B cell (primary cell): ENCODE measurements at regions not wholly inside any gene's neighbourhood (a gene's known extent, or its start where the extent isn't known, plus 50 kb on each side); places are given as distances from the start of the nearest gene placed in this dataset.

Source experiments
- ATAC-seq: fragments of 200-7000 bp; cut with Tn5 transposase; one replicate; pipeline ENCODE4 v1.10.0; 2021; ENCODE audit warnings: low read depth, mild to moderate bottlenecking, moderate number of reproducible peaks, moderate library complexity
- CTCF ChIA-PET: fragments of 350-600 bp; sonication (Branson Sonifier 250); formaldehyde crosslinking; loops from one replicate; lab custom pipeline; 2021; ENCODE audit warnings: antibody characterized with exemption, inconsistent platforms; lab: Charles Lee
- POLR2A ChIA-PET: fragments of 350-600 bp; sonication (Branson Sonifier 250); formaldehyde crosslinking; loops from one replicate; lab custom pipeline; 2021; ENCODE audit warnings: antibody characterized with exemption; lab: Charles Lee
- DNase-seq: peaks from one replicate; pipeline ENCODE4 v3.0.0; 2013
- H2AFZ ChIP-seq: 2 replicates; pipeline ENCODE4 v1.6.1; 2012; ENCODE audit warnings: mild to moderate bottlenecking, low read depth, low read length; ENCODE audit not compliant: insufficient read depth, poor library complexity, severe bottlenecking
- H3K27ac ChIP-seq, 2 donors: 1 replicate in 1 of 2; 2 replicates in 1 of 2; pipeline ENCODE4 v1.5.1; 2012 to 2013; ENCODE audit warnings: low read length in 2 of 2, mild to moderate bottlenecking in 2 of 2, moderate library complexity in 1 of 2
- H3K27me3 ChIP-seq, 4 experiments: fragments of 200-600 bp in 1 of 4; sonication (generic) in 1 of 4; replicated peaks in 1 of 4; 1 replicate in 2 of 4; 2 replicates in 2 of 4; pipeline versions ENCODE4 v1.6.1 to v1.7.0; 2013 to 2016; ENCODE audit warnings: low read length in 3 of 4, mild to moderate bottlenecking in 2 of 4, mixed read lengths in 1 of 4, moderate library complexity in 1 of 4; ENCODE audit not compliant: insufficient read depth in 4 of 4, control insufficient read depth in 3 of 4; ENCODE audit errors: control extremely low read depth in 1 of 4
- H3K36me3 ChIP-seq, 2 experiments: replicated peaks in 1 of 2; 1 replicate in 1 of 2; 2 replicates in 1 of 2; pipeline versions ENCODE4 v1.6.1 to v1.7.1; 2013; ENCODE audit warnings: low read length in 1 of 2; ENCODE audit not compliant: insufficient read depth in 2 of 2, control insufficient read depth in 1 of 2; ENCODE audit errors: control extremely low read depth in 1 of 2, extremely low read depth in 1 of 2
- H3K4me1 ChIP-seq, 2 donors: fragments of 200-600 bp in 1 of 2; sonication (generic) in 1 of 2; 1 replicate in 1 of 2; 2 replicates in 1 of 2; pipeline versions ENCODE4 v1.5.1 to v1.6.1; 2013 to 2017; ENCODE audit warnings: low read length in 2 of 2; ENCODE audit not compliant: control insufficient read depth in 2 of 2, insufficient read depth in 2 of 2
- H3K4me2 ChIP-seq: replicated peaks from 2 replicates; pipeline ENCODE3; 2012; ENCODE audit warnings: mild to moderate bottlenecking, low read depth, low read length; ENCODE audit not compliant: poor library complexity, severe bottlenecking
- H3K4me3 ChIP-seq, 5 experiments: fragments of 200-600 bp in 1 of 5; sonication (generic) in 1 of 5; 1 replicate in 3 of 5; 2 replicates in 2 of 5; pipeline versions ENCODE4 v1.5.1 to v1.7.0; 2011 to 2016; ENCODE audit warnings: low read length in 4 of 5, mild to moderate bottlenecking in 4 of 5, low read depth in 2 of 5, control low read depth in 1 of 5, moderate library complexity in 1 of 5; ENCODE audit not compliant: insufficient read depth in 1 of 5; ENCODE audit errors: control extremely low read depth in 1 of 5, extremely low read depth in 1 of 5
- H3K79me2 ChIP-seq: fragments of 200-600 bp; sonication (generic); one replicate; pipeline ENCODE4 v1.6.0; 2016; ENCODE audit warnings: low read length; ENCODE audit not compliant: control insufficient read depth, insufficient read depth
- H3K9ac ChIP-seq: fragments of 200-600 bp; sonication (generic); 2 replicates; pipeline ENCODE4 v1.6.1; 2017; ENCODE audit warnings: mild to moderate bottlenecking, low read length, moderate library complexity
- H3K9me3 ChIP-seq, 3 donors: one replicate each; pipeline versions ENCODE4 v1.6.1 to v1.7.1; 2013; ENCODE audit warnings: low read length in 2 of 3; ENCODE audit not compliant: control insufficient read depth in 2 of 3, insufficient read depth in 1 of 3; ENCODE audit errors: control extremely low read depth in 1 of 3
- H4K20me1 ChIP-seq: 2 replicates; pipeline ENCODE4 v1.6.0; 2012; ENCODE audit warnings: mild to moderate bottlenecking, low read length; ENCODE audit not compliant: insufficient read depth, control insufficient read depth, poor library complexity, severe bottlenecking
- H3K27ac Mint-ChIP-seq: one replicate; pipeline ENCODE4 v1.8.0; 2021; ENCODE audit warnings: mixed read lengths
- H3K27me3 Mint-ChIP-seq: one replicate; pipeline ENCODE4 v1.8.0; 2021; ENCODE audit warnings: mixed read lengths
- H3K4me1 Mint-ChIP-seq: one replicate; pipeline ENCODE4 v1.8.0; 2021; ENCODE audit warnings: mixed read lengths
- H3K4me3 Mint-ChIP-seq: one replicate; pipeline ENCODE4 v1.8.0; 2021; ENCODE audit warnings: mixed read lengths
- H3K9me3 Mint-ChIP-seq: one replicate; pipeline ENCODE4 v1.8.0; 2022; ENCODE audit warnings: mixed read lengths; ENCODE audit not compliant: insufficient read depth
- CTCF ChIP-seq: fragments of 200-600 bp; IDR thresholded peaks from one replicate; pipeline ENCODE4 v1.8.0; 2022; ENCODE audit warnings: antibody characterized with exemption, mild to moderate bottlenecking
- EZH2 ChIP-seq: IDR thresholded peaks from 2 replicates; pipeline ENCODE4 v1.6.1; 2012; ENCODE audit warnings: borderline replicate concordance, low read depth, mild to moderate bottlenecking, moderate library complexity, low read length; ENCODE audit not compliant: insufficient read depth, poor library complexity, severe bottlenecking
- WGBS: methylation state at CpG from one replicate; pipeline ENCODE4 v1.1.5; 2013; ENCODE audit warnings: missing lambda C conversion rate; ENCODE audit not compliant: insufficient coverage; 5-methylcytosine and 5-hydroxymethylcytosine counted together
- intact Hi-C: fragments of 100-400 bp; cut with micrococcal nuclease; formaldehyde crosslinking; loops from one replicate; pipeline ENCODE4 v1.10.0; 2022

- H3K4me3 Mint-ChIP-seq, result no peak overlapping the region
- no peak overlapping the region for H2AFZ ChIP-seq
- ATAC-seq (no peak), DNase-seq (no peak)
- intact Hi-C loops, result no loop called here
- no peaks in the 10 kb centered on the region for H3K4me1 Mint-ChIP-seq
- no peak overlapping the region for H3K4me3 ChIP-seq
- no peaks in the 10 kb centered on the region for H3K36me3 ChIP-seq
- no peak overlapping the region for H3K9ac ChIP-seq
- no peak for TF ChIP-seq CTCF
- no peaks in the 10 kb centered on the region for H3K79me2 ChIP-seq
- peaks cover 13% of the 10 kb centered on the region for H3K27me3 Mint-ChIP-seq
- H3K27ac Mint-ChIP-seq, result no peak overlapping the region
- H3K27ac ChIP-seq, result no peak overlapping the region
- no peak overlapping the region for H3K4me2 ChIP-seq
- H3K27me3 ChIP-seq, result peaks cover 0 to 3% (median 0%) of the 10 kb centered on the region in 4 experiments
- H4K20me1 ChIP-seq, result no peaks in the 10 kb centered on the region
- peaks cover 0 to 4% (median 0%) of the 10 kb centered on the region in 3 donors for H3K9me3 ChIP-seq
- H3K9me3 Mint-ChIP-seq, result peaks cover 8% of the 10 kb centered on the region
- 94% methylated on average over 4 of the region's 5 CpGs for WGBS
- H3K4me1 ChIP-seq, result no peaks in the 10 kb centered on the region
- ChIA-PET CTCF (no interaction called here), POLR2A (no interaction called here)
Observed at GRCh38 chr7:3243256-3243655, 57.8 kb upstream of the SDK1 start.

- ChIA-PET POLR2A (no interaction called here), CTCF (no interaction called here)
- TF ChIP-seq CTCF, result no peak
- TF ChIP-seq EZH2, result no peak
- Histone ChIP-seq H3K36me3 (no peaks in the 10 kb centered on the region), H3K9ac (no peak overlapping the region), H3K4me3 (no peak overlapping the region), H3K9me3 (peaks cover 0 to 4% (median 0%) of the 10 kb centered on the region in 3 donors), H3K27me3 (no peaks in the 10 kb centered on the region), H2AFZ (no peak overlapping the region), H3K4me2 (no peak overlapping the region), H3K4me1 (no peaks in the 10 kb centered on the region), H4K20me1 (no peaks in the 10 kb centered on the region), H3K79me2 (no peaks in the 10 kb centered on the region), H3K27ac (no peak overlapping the region)
- no peak for ATAC-seq
- Mint-ChIP-seq H3K4me1 (no peaks in the 10 kb centered on the region), H3K4me3 (no peak overlapping the region), H3K9me3 (peaks cover 8% of the 10 kb centered on the region), H3K27me3 (peaks cover 15% of the 10 kb centered on the region), H3K27ac (no peak overlapping the region)
- intact Hi-C loops, result no loop called here
- 96% methylated on average over 11 of the region's 15 CpGs for WGBS
- no peak for DNase-seq
Observed at GRCh38 chr7:3243680-3244079, 57.4 kb upstream of the SDK1 start.
